ENCODE measurements at regions not wholly inside any gene's neighbourhood (a gene's known extent, or its start where the extent isn't known, plus 50 kb on each side); places are given as distances from the start of the nearest gene placed in this dataset.

GRCh38 chr3:474828-475227 is 278.3 kb downstream of the CHL1 start:
- H3K79me2 ChIP-seq (ENCODE audit: control insufficient read depth, insufficient read depth, low read length) = no peaks in the 10 kb centered on the region
- CTCF ChIA-PET = no interaction called here
- POLR2A ChIA-PET = interaction anchor here (1.9 kb wide), 1 partner anchor 11 kb away, joined by 7 read pairs; no protein-coding TSS in a partner anchor
- H3K9ac ChIP-seq (ENCODE audit: control insufficient read depth, insufficient read depth, low read length) = no peak overlapping the region
- SMC1A ChIA-PET (ENCODE audit: uncharacterized antibody, unreplicated experiment) = interaction anchor here (1.2 kb wide), 1 partner anchor 12 kb away, joined by 5 read pairs; no protein-coding TSS in a partner anchor
- no peaks in the 10 kb centered on the region for H4K20me1 ChIP-seq (ENCODE audit: control insufficient read depth, insufficient read depth)
- RAD21 ChIA-PET (ENCODE audit: unreplicated experiment) = no interaction called here
- no peak overlapping the region for H3K4me3 ChIP-seq
- H3K27ac ChIP-seq (ENCODE audit: control insufficient read depth, insufficient read depth) = no peak overlapping the region
- 30% methylated on average over 1 of the region's 1 CpG for WGBS (ENCODE audit: insufficient coverage, insufficient replicate concordance, low lambda C conversion rate, missing lambda C conversion rate)
- in situ Hi-C loops (cut with MboI) = no loop called here
- no peak overlapping the region for H2AFZ ChIP-seq (ENCODE audit: control insufficient read depth, low read depth, low read length)
- no peaks in the 10 kb centered on the region for H3K4me1 ChIP-seq (ENCODE audit: control insufficient read depth, insufficient read depth, low read length)
- TF ChIP-seq SUPT20H (IDR thresholded peaks at IDR 0.05; ENCODE audit: borderline replicate concordance, control insufficient read depth, low read depth, low read length) (no peak), POLR2AphosphoS5 (IDR thresholded peaks at IDR 0.05; ENCODE audit: low read length) (no peak), POU2F2 (IDR thresholded peaks at IDR 0.05; ENCODE audit: borderline replicate concordance, low read depth, low read length) (no peak), MEF2A (IDR thresholded peaks at IDR 0.05; ENCODE audit: insufficient read depth, low read depth, low read length) (no peak), SIN3A (IDR thresholded peaks at IDR 0.05; ENCODE audit: low read depth, low read length) (no peak), ZBTB11 (CRISPR knock-in tag; IDR thresholded peaks at IDR 0.05) (no peak), FOXK2 (IDR thresholded peaks at IDR 0.05) (no peak), BCL11A (IDR thresholded peaks at IDR 0.05; ENCODE audit: low read depth, low read length) (no peak), MEF2B (IDR thresholded peaks at IDR 0.05; ENCODE audit: partially characterized antibody, poor library complexity, severe bottlenecking) (no peak), IKZF1 (conservative IDR thresholded peaks at IDR 0.05) (no peak)
- intact Hi-C loops (cut with micrococcal nuclease; ENCODE audit: unreplicated experiment) = no loop called here
- H3K9me3 ChIP-seq (replicated peaks; ENCODE audit: control insufficient read depth, insufficient read depth, low read length) = no peaks in the 10 kb centered on the region; the same call in 2 of the 3 replicates
- BruUV-seq (replicated peaks) = no TSS peak
- DNase-seq (ENCODE audit: low read depth, low spot score) (no peak), ATAC-seq (no peak), FAIRE-seq (no peak)
- no peaks in the 10 kb centered on the region for H3K27me3 ChIP-seq (replicated peaks in 1 of 2; ENCODE audit: control insufficient read depth in 2 of 2, insufficient read depth in 2 of 2, low read length in 1 of 2)
- H3K4me2 ChIP-seq (ENCODE audit: control insufficient read depth, insufficient read depth) = no peak overlapping the region
- H3K36me3 ChIP-seq (ENCODE audit: control insufficient read depth in 2 of 2, insufficient read depth in 2 of 2, low read length in 1 of 2) = no peaks in the 10 kb centered on the region

Data from GM12878 (cell line).